Suprapubic skin (tissue), 4 donors: ENCODE measurements at regions not wholly inside any gene's neighbourhood (a gene's known extent, or its start where the extent isn't known, plus 50 kb on each side); places are given as distances from the start of the nearest gene placed in this dataset.

Experiments
- CTCF ChIP-seq, 2 donors: fragments of 200-600 bp in 1 of 2; fragments of 450-650 bp in 1 of 2; sonication (generic) in 1 of 2; IDR thresholded peaks; one replicate each; pipeline ENCODE4 v1.5.1; 2016 to 2019; ENCODE audit warnings: antibody characterized with exemption in 2 of 2, mild to moderate bottlenecking in 1 of 2, moderate library complexity in 1 of 2
- EP300 ChIP-seq: sonication (generic); formaldehyde crosslinking; IDR thresholded peaks from one replicate; pipeline ENCODE4 v1.6.1; 2017; ENCODE audit warnings: antibody characterized with exemption
- POLR2AphosphoS5 ChIP-seq, 3 donors: sonication (generic); formaldehyde crosslinking; IDR thresholded peaks; one replicate each; pipeline ENCODE4 v1.6.1; 2017; ENCODE audit warnings: antibody characterized with exemption in 3 of 3

- TF ChIP-seq POLR2AphosphoS5 (IDR thresholded peaks at IDR 0.05) (no peak), CTCF (IDR thresholded peaks at IDR 0.05) (no peak), EP300 (no peak)
Measured at GRCh38 chr4:29104694-29105093, 1615.5 kb upstream of the PCDH7 start.
